T-cell (primary cell): ENCODE measurements at regions not wholly inside any gene's neighbourhood (a gene's known extent, or its start where the extent isn't known, plus 50 kb on each side); places are given as distances from the start of the nearest gene placed in this dataset.

ENCODE experiments used
- ATAC-seq, 4 experiments: fragments of 200-7000 bp in 3 of 4; fragments of 150-1000 bp in 1 of 4; cut with Tn5 transposase; replicated peaks in 1 of 4; 1 replicate in 3 of 4; 2 replicates in 1 of 4; pipeline ENCODE4 v1.10.0; 2021; ENCODE audit warnings: moderate library complexity in 3 of 4, mild to moderate bottlenecking in 2 of 4, moderate number of reproducible peaks in 1 of 4
- CTCF ChIA-PET, 2 donors: fragments of 300-600 bp; sonication (Branson Sonifier 250); formaldehyde crosslinking; loops; one replicate each; lab custom pipeline; 2022; ENCODE audit warnings: antibody characterized with exemption in 2 of 2; lab: Charles Lee
- POLR2A ChIA-PET, 2 donors: fragments of 300-600 bp; sonication (Branson Sonifier 250); formaldehyde crosslinking; loops; one replicate each; lab custom pipeline; 2022; ENCODE audit warnings: antibody characterized with exemption in 2 of 2; lab: Charles Lee
- DNase-seq, 35 experiments: peaks; one replicate each; pipeline versions ENCODE4 v3.0.0 to v3.0.0-alpha.2; 2013 to 2023
- H3K27ac ChIP-seq: one replicate; pipeline ENCODE4 v1.5.1; 2013; ENCODE audit warnings: low read length
- H3K27me3 ChIP-seq, 2 experiments: replicated peaks in 1 of 2; 1 replicate in 1 of 2; 2 replicates in 1 of 2; pipeline versions ENCODE4 v1.6.1 to v1.7.0; 2013; ENCODE audit warnings: low read length in 1 of 2, mixed read lengths in 1 of 2; ENCODE audit not compliant: control insufficient read depth in 2 of 2, insufficient read depth in 2 of 2; ENCODE audit errors: extremely low read depth in 1 of 2
- H3K36me3 ChIP-seq, 2 donors: 1 replicate in 1 of 2; 2 replicates in 1 of 2; pipeline versions ENCODE4 v1.6.1 to v1.7.0; 2013; ENCODE audit warnings: low read length in 1 of 2; ENCODE audit not compliant: control insufficient read depth in 2 of 2, insufficient read depth in 1 of 2; ENCODE audit errors: extremely low read depth in 1 of 2
- H3K4me1 ChIP-seq, 2 experiments: 1 replicate in 1 of 2; 2 replicates in 1 of 2; pipeline versions ENCODE4 v1.6.1 to v1.7.0; 2013; ENCODE audit warnings: low read length in 2 of 2, mixed read lengths in 1 of 2; ENCODE audit not compliant: insufficient read depth in 2 of 2, control insufficient read depth in 1 of 2; ENCODE audit errors: extremely low read depth in 1 of 2
- H3K4me3 ChIP-seq, 2 donors: 1 replicate in 1 of 2; 2 replicates in 1 of 2; pipeline versions ENCODE4 v1.5.1 to v1.7.0; 2013; ENCODE audit warnings: mild to moderate bottlenecking in 2 of 2, low read length in 1 of 2, moderate library complexity in 1 of 2; ENCODE audit not compliant: control insufficient read depth in 1 of 2; ENCODE audit errors: extremely low read depth in 1 of 2
- H3K9me3 ChIP-seq: 2 replicates; pipeline ENCODE4 v1.7.0; 2013
- H3K27ac Mint-ChIP-seq, 2 donors: one replicate each; pipeline ENCODE4 v1.8.0; 2020 to 2021; ENCODE audit warnings: mild to moderate bottlenecking in 2 of 2, mixed read lengths in 2 of 2
- H3K27me3 Mint-ChIP-seq, 2 donors: one replicate each; pipeline ENCODE4 v1.8.0; 2021 to 2022; ENCODE audit warnings: mixed read lengths in 2 of 2
- H3K36me3 Mint-ChIP-seq: one replicate; pipeline ENCODE4 v1.8.0; 2021; ENCODE audit warnings: mixed read lengths
- H3K4me1 Mint-ChIP-seq, 3 donors: one replicate each; pipeline ENCODE4 v1.8.0; 2020 to 2022; ENCODE audit warnings: mixed read lengths in 3 of 3, mild to moderate bottlenecking in 1 of 3
- H3K4me3 Mint-ChIP-seq, 3 donors: one replicate each; pipeline ENCODE4 v1.8.0; 2020 to 2022; ENCODE audit warnings: mild to moderate bottlenecking in 3 of 3, mixed read lengths in 3 of 3, moderate library complexity in 3 of 3
- H3K9me3 Mint-ChIP-seq, 3 donors: one replicate each; pipeline ENCODE4 v1.8.0; 2020 to 2022; ENCODE audit warnings: mixed read lengths in 3 of 3
- WGBS: methylation state at CpG from one replicate; pipeline ENCODE4 v1.1.5; 2013; ENCODE audit warnings: missing lambda C conversion rate; ENCODE audit not compliant: insufficient coverage; 5-methylcytosine and 5-hydroxymethylcytosine counted together

DNA sequence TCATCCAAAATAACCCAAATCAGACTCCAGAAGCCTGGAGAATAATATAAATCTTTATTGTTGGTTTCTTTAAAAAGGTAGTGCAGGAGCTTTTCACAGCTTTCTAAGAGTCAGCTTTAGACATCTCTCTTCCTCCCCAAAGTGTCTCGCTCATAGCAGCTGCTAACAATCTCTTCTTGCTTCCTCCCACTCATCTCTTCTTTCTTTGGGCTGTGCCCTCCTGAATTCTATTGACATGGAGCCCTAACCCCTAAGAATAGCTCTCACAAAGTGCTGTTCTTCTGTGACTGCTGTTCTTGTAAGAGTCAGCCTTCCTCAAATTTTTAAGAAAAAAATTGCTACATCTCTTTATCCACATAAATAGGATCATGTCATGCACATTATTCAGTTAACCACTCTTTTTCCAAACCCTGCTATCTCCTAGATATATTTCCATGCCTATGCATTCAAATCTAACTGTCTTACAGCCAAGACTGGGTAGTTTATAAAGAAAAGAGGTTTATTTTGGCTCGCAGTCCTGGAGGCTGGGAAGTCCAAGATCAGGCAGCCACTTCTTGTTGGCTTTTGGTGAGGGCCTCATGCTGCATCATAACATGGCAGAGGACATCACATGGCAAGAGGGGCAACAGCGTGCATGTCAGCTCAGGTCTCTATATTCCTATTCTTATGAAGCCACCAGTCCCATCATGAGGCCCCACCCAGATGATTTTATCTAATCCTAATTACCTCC is 301.0 kb upstream of the POU3F1 start:
- CTCF ChIA-PET: no interaction called here
- Mint-ChIP-seq H3K9me3 (peaks cover 14 to 21% (median 20%) of the 10 kb centered on the region in 3 donors), H3K4me3 (no peak overlapping the region), H3K4me1 (no peaks in the 10 kb centered on the region), H3K27me3 (peaks cover 16 to 37% of the 10 kb centered on the region in 2 donors), H3K27ac (no peak overlapping the region), H3K36me3 (no peaks in the 10 kb centered on the region)
- no peaks in the 10 kb centered on the region for H3K4me1 ChIP-seq
- H3K4me3 ChIP-seq: no peak overlapping the region
- DNase-seq (no peak), ATAC-seq (no peak)
- WGBS: 50% methylated on average over 1 of the region's 3 CpGs
- no peaks in the 10 kb centered on the region for H3K36me3 ChIP-seq
- no peaks in the 10 kb centered on the region for H3K9me3 ChIP-seq
- H3K27me3 ChIP-seq: peaks cover 0 to 11% of the 10 kb centered on the region in 2 experiments
- H3K27ac ChIP-seq: no peak overlapping the region
- POLR2A ChIA-PET: no interaction called here

DNA sequence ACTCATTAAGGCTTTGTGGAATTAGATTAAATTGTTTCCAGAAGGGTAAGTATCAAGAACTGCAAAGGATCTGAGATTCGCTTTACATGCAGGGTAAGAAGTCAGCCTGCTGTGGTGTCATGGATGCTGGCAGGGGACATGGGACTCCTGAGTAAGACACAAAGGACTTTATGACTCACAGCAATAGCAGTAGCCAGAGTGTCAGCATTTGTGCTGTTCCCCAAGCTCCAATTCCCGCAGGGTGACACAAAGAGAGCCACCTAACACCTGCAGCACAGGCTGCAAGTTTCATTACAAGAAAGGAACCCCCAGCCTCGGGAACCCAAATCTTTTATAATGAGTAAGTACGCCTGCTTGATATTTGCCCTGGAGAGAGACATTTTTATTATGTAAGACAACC is 298.1 kb upstream of the POU3F1 start:
- ChIA-PET POLR2A (no interaction called here), CTCF (no interaction called here)
- H3K9me3 ChIP-seq: no peaks in the 10 kb centered on the region
- H3K9me3 Mint-ChIP-seq: peaks cover 14 to 21% (median 20%) of the 10 kb centered on the region in 3 donors
- ATAC-seq: no peak
- peaks cover 14 to 32% of the 10 kb centered on the region in 2 donors for H3K27me3 Mint-ChIP-seq
- H3K27ac ChIP-seq: no peak overlapping the region
- H3K4me1 Mint-ChIP-seq: no peaks in the 10 kb centered on the region
- no peak overlapping the region for H3K27ac Mint-ChIP-seq
- H3K4me3 ChIP-seq: no peak overlapping the region
- no CpG with 5 or more reads among the region's 4 CpGs for WGBS
- no peaks in the 10 kb centered on the region for H3K36me3 Mint-ChIP-seq
- H3K27me3 ChIP-seq: peaks cover 0 to 14% of the 10 kb centered on the region in 2 experiments
- no peak overlapping the region for H3K4me3 Mint-ChIP-seq
- H3K4me1 ChIP-seq: no peaks in the 10 kb centered on the region
- no peak for DNase-seq
- no peaks in the 10 kb centered on the region for H3K36me3 ChIP-seq

GRCh38 chr1:38341694-38342093 is 295.1 kb upstream of the POU3F1 start:
- no peaks in the 10 kb centered on the region for H3K9me3 ChIP-seq
- H3K27me3 ChIP-seq: peaks cover 0 to 18% of the 10 kb centered on the region in 2 experiments
- WGBS: no CpG with 5 or more reads among the region's 4 CpGs
- Mint-ChIP-seq H3K27ac (no peak overlapping the region), H3K4me3 (no peak overlapping the region), H3K4me1 (no peaks in the 10 kb centered on the region), H3K36me3 (no peaks in the 10 kb centered on the region), H3K9me3 (peaks cover 0 to 8% (median 5%) of the 10 kb centered on the region in 3 donors), H3K27me3 (peaks cover 19 to 30% of the 10 kb centered on the region in 2 donors)
- H3K4me3 ChIP-seq: no peak overlapping the region
- DNase-seq: no peak
- no peak overlapping the region for H3K27ac ChIP-seq
- ATAC-seq: no peak
- no peaks in the 10 kb centered on the region for H3K4me1 ChIP-seq
- H3K36me3 ChIP-seq: no peaks in the 10 kb centered on the region
- CTCF ChIA-PET: no interaction called here
- POLR2A ChIA-PET: no interaction called here

GRCh38 chr1:38340409-38340808 is 293.8 kb upstream of the POU3F1 start:
- Mint-ChIP-seq H3K27ac (no peak overlapping the region), H3K9me3 (peaks cover 0 to under 1% (median 0%) of the 10 kb centered on the region in 3 donors), H3K4me3 (no peak overlapping the region), H3K4me1 (no peaks in the 10 kb centered on the region), H3K27me3 (peaks cover 14 to 28% of the 10 kb centered on the region in 2 donors), H3K36me3 (no peaks in the 10 kb centered on the region)
- Histone ChIP-seq H3K36me3 (no peaks in the 10 kb centered on the region), H3K9me3 (no peaks in the 10 kb centered on the region), H3K27me3 (peaks cover 0 to 18% of the 10 kb centered on the region in 2 experiments), H3K4me1 (no peaks in the 10 kb centered on the region), H3K27ac (no peak overlapping the region), H3K4me3 (no peak overlapping the region)
- no peak for ATAC-seq
- 85% methylated on average over 3 of the region's 5 CpGs for WGBS
- ChIA-PET POLR2A (no interaction called here), CTCF (no interaction called here)
- no peak for DNase-seq

DNA sequence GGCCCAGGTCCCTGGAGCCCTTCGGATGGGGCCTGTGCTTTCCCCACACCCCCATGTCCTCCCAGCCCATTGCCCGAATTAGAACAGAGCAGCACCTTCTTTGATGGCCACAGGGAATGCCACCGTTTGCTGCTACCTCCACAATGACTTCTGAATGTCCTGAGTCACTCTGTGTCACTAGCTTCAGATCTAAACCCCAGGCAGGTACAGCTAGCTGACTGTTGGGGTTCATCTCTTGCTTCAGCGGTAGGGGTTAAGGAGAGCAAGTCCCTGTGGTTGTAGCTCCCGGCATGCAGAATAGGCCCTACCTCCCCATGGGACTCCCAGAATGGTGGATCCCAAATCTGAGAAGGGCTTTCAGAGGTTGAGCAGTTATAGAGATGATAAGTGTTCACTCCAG is 291.1 kb upstream of the POU3F1 start:
- Mint-ChIP-seq H3K4me3 (no peak overlapping the region), H3K36me3 (no peaks in the 10 kb centered on the region), H3K4me1 (peaks cover 0 to 10% (median 0%) of the 10 kb centered on the region in 3 donors), H3K9me3 (no peaks in the 10 kb centered on the region), H3K27ac (no peak overlapping the region), H3K27me3 (peaks cover 23 to 28% of the 10 kb centered on the region in 2 donors)
- DNase-seq (no peak), ATAC-seq (no peak)
- no peaks in the 10 kb centered on the region for H3K36me3 ChIP-seq
- WGBS: 43% methylated on average over 3 of the region's 5 CpGs
- CTCF ChIA-PET: no interaction called here
- peaks cover 0 to 21% of the 10 kb centered on the region in 2 experiments for H3K27me3 ChIP-seq
- no peak overlapping the region for H3K27ac ChIP-seq
- no peaks in the 10 kb centered on the region for H3K4me1 ChIP-seq
- no peaks in the 10 kb centered on the region for H3K9me3 ChIP-seq
- POLR2A ChIA-PET: no interaction called here
- no peak overlapping the region for H3K4me3 ChIP-seq

DNA sequence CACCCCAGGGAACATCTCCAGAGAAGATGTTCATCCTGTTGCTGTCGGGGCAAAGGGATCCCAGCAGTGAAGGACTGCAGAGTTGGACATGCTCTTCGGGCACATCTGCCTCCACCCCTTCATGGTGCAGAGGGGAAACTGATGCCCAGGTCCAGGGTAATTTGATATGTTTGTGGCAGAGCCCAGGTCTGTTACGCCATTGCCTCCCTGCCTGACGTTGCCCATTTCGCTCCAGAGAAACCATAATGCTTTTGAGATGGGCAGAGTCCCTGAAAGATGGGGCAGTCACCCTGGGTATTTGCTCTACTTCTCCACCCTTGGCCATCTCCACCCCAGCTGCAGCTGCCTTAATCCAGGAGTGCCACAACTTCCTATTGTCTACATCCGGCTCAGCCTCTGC is 290.4 kb upstream of the POU3F1 start:
- DNase-seq (no peak), ATAC-seq (no peak)
- Histone ChIP-seq H3K9me3 (no peaks in the 10 kb centered on the region), H3K36me3 (no peaks in the 10 kb centered on the region), H3K27ac (no peak overlapping the region), H3K4me1 (no peaks in the 10 kb centered on the region), H3K4me3 (no peak overlapping the region), H3K27me3 (peaks cover 0 to 25% of the 10 kb centered on the region in 2 experiments)
- no peaks in the 10 kb centered on the region for H3K36me3 Mint-ChIP-seq
- ChIA-PET CTCF (no interaction called here), POLR2A (no interaction called here)
- H3K4me1 Mint-ChIP-seq: peaks cover 0 to 10% (median 0%) of the 10 kb centered on the region in 3 donors
- no peak overlapping the region for H3K4me3 Mint-ChIP-seq
- H3K27me3 Mint-ChIP-seq: peaks cover 22 to 23% of the 10 kb centered on the region in 2 donors
- no peaks in the 10 kb centered on the region for H3K9me3 Mint-ChIP-seq
- WGBS: 77% methylated on average over 3 of the region's 6 CpGs
- H3K27ac Mint-ChIP-seq: no peak overlapping the region
